Neural cell (in vitro differentiated cells): ENCODE measurements at regions not wholly inside any gene's neighbourhood (a gene's known extent, or its start where the extent isn't known, plus 50 kb on each side); places are given as distances from the start of the nearest gene placed in this dataset.

Experiments used
- H2AFZ ChIP-seq: fragments of 200-600, 300-800 bp; sonication (generic), shearing (Covaris generic); 2 replicates; pipeline ENCODE4 v1.6.0; 2014; ENCODE audit warnings: low read depth, mild to moderate bottlenecking, antibody characterized with exemption, low read length, moderate library complexity
- H3F3A ChIP-seq: fragments of 200-600 bp; shearing (Covaris generic); 2 replicates; pipeline ENCODE4 v1.6.1; 2016; ENCODE audit warnings: mild to moderate bottlenecking, moderate library complexity, mixed read lengths, antibody characterized with exemption, low read length; ENCODE audit not compliant: insufficient read depth, poor library complexity, severe bottlenecking
- H3K27ac ChIP-seq: fragments of 200-600, 300-800 bp; sonication (generic), shearing (Covaris generic); 2 replicates; pipeline ENCODE4 v1.5.1; 2014; ENCODE audit warnings: mild to moderate bottlenecking, low read length, moderate library complexity
- H3K27me3 ChIP-seq: fragments of 300-800, 200-600 bp; sonication (generic), shearing (Covaris generic); 2 replicates; pipeline ENCODE4 v1.6.0; 2014; ENCODE audit warnings: mild to moderate bottlenecking, low read depth, low read length, moderate library complexity; ENCODE audit not compliant: insufficient read depth
- H3K36me3 ChIP-seq: fragments of 300-800, 200-600 bp; sonication (generic), shearing (Covaris generic); 2 replicates; pipeline ENCODE4 v1.5.1; 2014; ENCODE audit warnings: mild to moderate bottlenecking, antibody characterized with exemption, low read length, moderate library complexity; ENCODE audit not compliant: insufficient read depth
- H3K4me2 ChIP-seq: fragments of 300-800, 200-600 bp; sonication (generic), shearing (Covaris generic); 2 replicates; pipeline ENCODE4 v1.6.0; 2014; ENCODE audit warnings: mild to moderate bottlenecking, low read length
- H3K4me3 ChIP-seq: fragments of 300-800, 200-600 bp; sonication (generic), shearing (Covaris generic); 2 replicates; pipeline ENCODE4 v1.5.1; 2014; ENCODE audit warnings: mild to moderate bottlenecking, low read length, moderate library complexity
- H3K79me2 ChIP-seq: fragments of 200-600 bp; shearing (Covaris generic); replicated peaks from 2 replicates; pipeline ENCODE4 v1.6.0; 2014; ENCODE audit warnings: mild to moderate bottlenecking, low read length, moderate library complexity; ENCODE audit not compliant: insufficient read depth
- H3K9ac ChIP-seq: fragments of 300-800, 200-600 bp; sonication (generic), shearing (Covaris generic); 2 replicates; pipeline ENCODE4 v1.6.1; 2016; ENCODE audit warnings: mild to moderate bottlenecking, low read length, mixed read lengths
- H3K9me2 ChIP-seq: fragments of 200-600 bp; shearing (Covaris generic); 2 replicates; pipeline ENCODE4 v1.6.1; 2016; ENCODE audit warnings: mild to moderate bottlenecking, low read length, mixed read lengths; ENCODE audit not compliant: insufficient read depth
- H3K9me3 ChIP-seq: fragments of 200-600, 300-800 bp; sonication (generic), shearing (Covaris generic); 2 replicates; pipeline ENCODE4 v1.6.1; 2016; ENCODE audit warnings: mild to moderate bottlenecking, mixed run types, low read length, moderate library complexity, mixed read lengths
- H4K20me1 ChIP-seq: fragments of 200-600 bp; shearing (Covaris generic); 2 replicates; pipeline ENCODE4 v1.6.1; 2016; ENCODE audit warnings: mild to moderate bottlenecking, mixed run types; ENCODE audit not compliant: insufficient read depth
- EP300 ChIP-seq: fragments of 450-650 bp; conservative IDR thresholded peaks from 2 replicates; pipeline ENCODE4 v1.6.1; 2014; ENCODE audit warnings: antibody characterized with exemption, mild to moderate bottlenecking, moderate library complexity; ENCODE audit not compliant: poor library complexity, severe bottlenecking
- EZH2 ChIP-seq: fragments of 200-600, 300-800 bp; shearing (Covaris generic), sonication (generic); IDR thresholded peaks from 2 replicates; pipeline ENCODE4 v1.6.1; 2014; ENCODE audit warnings: antibody characterized with exemption, low read length, borderline replicate concordance, mild to moderate bottlenecking; ENCODE audit not compliant: insufficient read depth, poor library complexity, severe bottlenecking
- MXI1 ChIP-seq: fragments of 450-650 bp; conservative IDR thresholded peaks from 2 replicates; pipeline ENCODE4 v1.6.1; 2014; ENCODE audit warnings: antibody characterized with exemption, mild to moderate bottlenecking; ENCODE audit not compliant: poor library complexity, severe bottlenecking
- POLR2AphosphoS5 ChIP-seq: IDR thresholded peaks from 2 replicates; pipeline ENCODE4 v1.6.1; 2012
- RAD21 ChIP-seq: fragments of 450-650 bp; conservative IDR thresholded peaks from 2 replicates; pipeline ENCODE4 v1.6.1; 2014; ENCODE audit warnings: antibody characterized with exemption, mild to moderate bottlenecking, moderate library complexity
- REST ChIP-seq: IDR thresholded peaks from 2 replicates; pipeline ENCODE4 v1.6.1; 2012; ENCODE audit warnings: borderline replicate concordance
- SMC3 ChIP-seq: fragments of 450-650 bp; conservative IDR thresholded peaks from 2 replicates; pipeline ENCODE4 v1.6.1; 2014; ENCODE audit warnings: antibody characterized with exemption, mild to moderate bottlenecking, moderate library complexity; ENCODE audit not compliant: poor library complexity
- TAF1 ChIP-seq: IDR thresholded peaks from 2 replicates; pipeline ENCODE4 v1.6.1; 2012; ENCODE audit warnings: low read depth
- TF ChIP-seq, protein P1 (sequence below): fragments of 450-650 bp; IDR thresholded peaks from 2 replicates; pipeline ENCODE4 v1.5.1; 2014; ENCODE audit warnings: antibody characterized with exemption, mild to moderate bottlenecking, moderate library complexity; ENCODE audit not compliant: poor library complexity, severe bottlenecking

- Histone ChIP-seq H3K79me2 (no peaks in the 10 kb centered on the region), H3K9me3 (no peaks in the 10 kb centered on the region), H3K27me3 (no peaks in the 10 kb centered on the region), H3K9ac (no peak overlapping the region), H3K9me2 (no peaks in the 10 kb centered on the region), H4K20me1 (no peaks in the 10 kb centered on the region), H2AFZ (no peak overlapping the region), H3K27ac (no peak overlapping the region), H3K4me2 (no peak overlapping the region), H3F3A (no peaks in the 10 kb centered on the region), H3K4me3 (no peak overlapping the region), H3K36me3 (no peaks in the 10 kb centered on the region)
- TF ChIP-seq EZH2, result no peak
- TF ChIP-seq POLR2AphosphoS5, result no peak
- TF ChIP-seq SMC3, result no peak
- no peak for TF ChIP-seq TAF1
- TF ChIP-seq RAD21, result no peak
- TF ChIP-seq REST, result no peak
- no peak for TF ChIP-seq EP300
- TF ChIP-seq, protein P1, sequence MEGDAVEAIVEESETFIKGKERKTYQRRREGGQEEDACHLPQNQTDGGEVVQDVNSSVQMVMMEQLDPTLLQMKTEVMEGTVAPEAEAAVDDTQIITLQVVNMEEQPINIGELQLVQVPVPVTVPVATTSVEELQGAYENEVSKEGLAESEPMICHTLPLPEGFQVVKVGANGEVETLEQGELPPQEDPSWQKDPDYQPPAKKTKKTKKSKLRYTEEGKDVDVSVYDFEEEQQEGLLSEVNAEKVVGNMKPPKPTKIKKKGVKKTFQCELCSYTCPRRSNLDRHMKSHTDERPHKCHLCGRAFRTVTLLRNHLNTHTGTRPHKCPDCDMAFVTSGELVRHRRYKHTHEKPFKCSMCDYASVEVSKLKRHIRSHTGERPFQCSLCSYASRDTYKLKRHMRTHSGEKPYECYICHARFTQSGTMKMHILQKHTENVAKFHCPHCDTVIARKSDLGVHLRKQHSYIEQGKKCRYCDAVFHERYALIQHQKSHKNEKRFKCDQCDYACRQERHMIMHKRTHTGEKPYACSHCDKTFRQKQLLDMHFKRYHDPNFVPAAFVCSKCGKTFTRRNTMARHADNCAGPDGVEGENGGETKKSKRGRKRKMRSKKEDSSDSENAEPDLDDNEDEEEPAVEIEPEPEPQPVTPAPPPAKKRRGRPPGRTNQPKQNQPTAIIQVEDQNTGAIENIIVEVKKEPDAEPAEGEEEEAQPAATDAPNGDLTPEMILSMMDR, result no peak
- TF ChIP-seq MXI1, result no peak
Observed at GRCh38 chr5:38077652-38078051, 180.7 kb upstream of the EGFLAM start.

DNA sequence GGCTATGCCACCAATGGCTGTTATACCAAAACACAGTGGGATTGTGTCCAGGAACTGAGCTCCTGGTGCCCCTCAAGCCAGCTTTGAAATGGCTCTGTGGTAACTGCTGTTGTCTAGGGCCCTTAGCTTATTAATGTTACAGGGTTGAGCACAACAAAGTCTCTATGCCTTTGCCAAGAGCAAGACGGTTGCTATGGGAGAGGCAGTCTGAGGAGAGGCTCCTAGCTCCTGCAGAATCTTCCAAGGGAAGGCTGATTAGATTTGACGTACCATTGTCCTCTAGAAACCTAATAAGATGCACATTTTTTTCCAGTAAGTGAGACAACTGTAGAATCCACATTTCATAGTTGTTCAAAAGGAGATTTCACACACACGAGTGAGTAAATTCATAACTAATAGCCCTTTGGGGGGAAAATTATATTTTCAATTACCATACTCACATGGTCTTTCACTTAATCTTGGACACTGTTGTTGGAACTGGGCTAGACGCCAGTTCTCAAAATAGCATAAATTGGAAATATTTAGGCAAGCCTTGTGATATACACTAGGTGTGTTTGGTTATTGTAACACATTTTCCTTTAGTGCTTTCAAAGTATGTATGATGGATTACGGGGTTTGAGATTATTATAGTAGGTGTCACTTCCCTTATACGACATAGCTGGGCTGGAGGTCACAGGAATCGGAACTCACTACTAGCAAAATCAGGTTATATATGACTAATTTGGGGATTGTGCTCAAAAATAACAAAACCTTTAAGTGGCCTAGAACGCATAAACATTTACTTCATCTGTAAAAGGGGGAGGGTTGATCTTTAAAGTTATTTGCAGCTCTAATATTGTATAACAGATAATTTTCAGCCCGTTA is 186.3 kb upstream of the EGFLAM start:
- Histone ChIP-seq H3K27ac (no peak overlapping the region), H3K4me3 (no peak overlapping the region), H3K9me2 (no peaks in the 10 kb centered on the region), H3K9me3 (no peaks in the 10 kb centered on the region), H3K9ac (no peak overlapping the region), H3F3A (no peaks in the 10 kb centered on the region), H3K27me3 (no peaks in the 10 kb centered on the region), H3K36me3 (no peaks in the 10 kb centered on the region), H3K4me2 (no peak overlapping the region), H4K20me1 (no peaks in the 10 kb centered on the region), H3K79me2 (no peaks in the 10 kb centered on the region), H2AFZ (no peak overlapping the region)
- TF ChIP-seq EP300, result no peak
- no peak for TF ChIP-seq TAF1
- TF ChIP-seq, protein P1, result no peak
- no peak for TF ChIP-seq MXI1
- TF ChIP-seq REST, result no peak
- TF ChIP-seq SMC3, result no peak
- no peak for TF ChIP-seq POLR2AphosphoS5
- no peak for TF ChIP-seq EZH2
